HG03135 (cell line): ENCODE measurements at regions not wholly inside any gene's neighbourhood (a gene's known extent, or its start where the extent isn't known, plus 50 kb on each side); places are given as distances from the start of the nearest gene placed in this dataset.

Experiments
- ATAC-seq: cut with Tn5 transposase; IDR thresholded peaks from one replicate; pipeline ENCODE4 v1.9.1; 2021; ENCODE audit warnings: mild to moderate bottlenecking, moderate library complexity; ENCODE audit not compliant: unreplicated experiment

- no peak for ATAC-seq
Observed at GRCh38 chr11:79783833-79784232, 343.0 kb upstream of the TENM4 start.

DNA sequence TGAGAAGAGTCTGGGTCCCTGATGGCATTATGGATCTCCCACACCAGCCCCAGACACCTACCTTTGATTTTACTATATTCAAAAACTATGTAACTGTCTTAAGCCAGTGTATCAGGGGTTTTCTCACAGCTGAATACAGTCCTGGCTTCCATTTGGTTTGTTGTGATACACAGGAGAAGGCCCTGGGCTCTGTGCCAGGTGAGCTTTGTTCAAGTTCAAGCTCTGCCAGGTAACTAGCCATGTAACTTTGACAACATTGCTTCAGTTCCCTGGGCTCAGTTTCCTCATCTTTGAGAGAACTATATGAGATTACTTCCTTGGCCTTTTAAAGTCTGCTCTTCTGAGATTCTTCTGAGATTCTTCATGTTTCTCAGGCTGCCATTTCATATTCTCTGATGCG is 327.5 kb upstream of the TENM4 start:
- no peak for ATAC-seq

DNA sequence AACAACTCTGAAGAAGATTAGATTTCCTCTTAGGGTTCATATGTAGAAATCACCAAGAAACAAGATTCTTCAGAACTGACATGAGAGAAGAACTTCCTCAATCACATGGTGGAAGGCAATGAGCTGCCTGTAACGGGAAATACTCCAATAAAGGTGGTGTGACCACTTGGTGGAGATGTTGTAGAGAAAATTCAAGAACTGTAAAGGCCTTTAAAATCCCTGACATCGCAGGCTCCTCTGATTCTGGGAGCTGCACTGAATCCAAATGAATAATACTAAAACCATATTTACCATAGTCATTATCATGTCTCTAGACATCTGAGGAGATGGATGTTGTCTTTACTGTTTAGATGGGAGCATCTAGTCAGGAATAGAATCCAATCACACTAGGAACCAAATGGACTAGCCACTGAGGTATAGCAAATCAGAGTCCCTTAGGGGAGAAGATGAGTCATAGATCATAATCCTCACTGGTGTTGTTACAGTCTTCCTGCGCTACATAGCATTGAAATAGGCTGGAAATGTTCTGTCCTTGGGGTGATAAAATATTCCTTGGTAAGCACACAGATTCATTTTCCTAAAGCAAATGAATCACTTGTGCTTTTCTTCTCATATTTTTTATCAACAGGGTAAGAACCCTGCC is 321.6 kb upstream of the TENM4 start:
- ATAC-seq = no peak

GRCh38 chr11:79758325-79758724 is 317.5 kb upstream of the TENM4 start:
- no peak for ATAC-seq

GRCh38 chr11:79747406-79747805 is 306.6 kb upstream of the TENM4 start:
- ATAC-seq = no peak

DNA sequence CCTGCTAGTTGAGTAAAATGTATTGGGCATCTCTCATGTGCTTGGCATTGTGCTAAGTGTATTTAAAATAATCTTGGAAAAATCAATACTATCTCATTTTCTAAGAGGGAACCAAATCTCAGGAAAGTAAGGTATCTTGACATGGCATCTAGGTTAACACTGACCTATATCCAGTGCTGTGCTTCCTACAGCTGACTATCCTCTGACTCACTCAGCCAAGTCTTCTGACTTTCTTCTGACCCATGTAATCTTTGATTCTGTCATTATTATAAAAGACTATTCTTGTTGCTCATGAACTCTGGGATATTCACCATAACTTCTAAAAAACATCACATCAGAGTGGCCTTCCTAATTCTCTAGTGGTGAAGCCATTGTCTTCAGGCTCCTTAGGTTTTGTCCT is 304.1 kb upstream of the TENM4 start:
- no peak for ATAC-seq

- no peak for ATAC-seq
Observed at GRCh38 chr11:79742176-79742575, 301.3 kb upstream of the TENM4 start.

- ATAC-seq = no peak
Observed at GRCh38 chr11:79739591-79739990, 298.8 kb upstream of the TENM4 start.

DNA sequence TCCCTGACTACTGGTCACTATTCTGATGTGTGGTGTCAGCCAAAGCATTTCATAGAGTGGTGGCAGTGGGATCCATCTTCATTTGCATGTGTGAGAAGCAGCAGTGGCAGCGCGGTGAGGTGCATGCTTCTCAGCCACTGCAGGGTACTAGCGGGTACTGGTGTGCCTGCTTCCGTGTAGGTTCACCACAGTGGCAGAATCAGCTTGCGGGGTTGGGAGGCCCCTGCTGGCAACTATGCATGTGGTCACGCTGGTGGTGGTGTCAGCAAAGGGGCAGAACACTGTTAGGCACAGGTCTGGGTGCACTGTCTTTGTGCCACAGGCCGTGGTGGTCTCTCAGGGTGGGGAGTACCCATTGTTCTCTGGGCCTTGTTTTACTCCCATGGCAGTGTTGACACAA is 286.4 kb upstream of the TENM4 start:
- ATAC-seq = no peak

DNA sequence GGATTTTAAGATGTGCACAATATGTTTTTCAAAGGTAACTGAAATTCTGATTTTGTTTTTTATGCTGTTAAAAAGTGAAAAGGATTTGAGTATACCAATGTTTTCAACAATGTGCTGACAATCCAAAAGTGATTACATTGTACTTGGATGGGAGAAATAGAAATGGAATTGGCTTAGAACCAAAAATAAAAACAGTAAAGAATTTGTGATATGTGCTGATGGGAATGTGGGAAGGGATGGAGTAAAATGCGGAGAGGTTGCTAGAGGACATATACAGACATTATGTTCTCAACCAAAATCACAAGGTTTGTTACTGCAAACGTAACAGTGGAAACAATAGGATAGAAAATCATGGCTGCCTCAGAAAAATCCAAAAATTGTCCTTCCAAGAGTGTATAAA is 279.3 kb upstream of the TENM4 start:
- no peak for ATAC-seq

DNA sequence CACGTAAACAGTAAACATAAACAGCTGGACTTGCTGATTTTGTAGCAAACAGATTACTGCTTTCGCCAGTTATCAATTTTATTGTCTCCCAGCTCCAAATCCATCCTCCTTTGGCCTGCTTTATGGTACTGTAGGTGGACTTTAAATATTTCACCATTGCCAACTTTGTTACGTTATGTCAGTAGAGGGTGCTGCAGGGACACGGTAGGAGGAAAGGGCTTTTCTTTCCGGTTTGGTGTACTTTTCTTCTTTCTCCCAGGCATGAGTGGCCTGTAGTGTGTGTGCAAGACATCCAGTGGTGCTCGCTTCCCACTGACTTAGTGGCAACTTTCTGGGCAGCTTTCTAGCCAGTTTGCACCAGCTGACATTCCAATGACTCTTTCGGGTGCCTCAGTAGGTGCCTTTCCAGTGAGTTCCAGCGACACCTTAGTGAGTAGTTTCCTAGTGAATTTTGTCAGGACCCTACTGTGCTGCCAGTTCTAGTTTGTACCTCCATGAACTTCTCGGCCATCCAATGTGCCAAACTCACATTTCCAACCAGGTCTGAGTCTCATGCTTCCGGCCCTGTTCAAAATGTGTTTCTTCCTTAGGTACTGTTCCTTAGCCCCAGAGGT is 267.6 kb upstream of the TENM4 start:
- peak; percentile 66 for ATAC-seq

- ATAC-seq = no peak
Observed at GRCh38 chr11:79705648-79706047, 264.8 kb upstream of the TENM4 start.

- no peak for ATAC-seq
Observed at GRCh38 chr11:79702303-79702702, 261.5 kb upstream of the TENM4 start.

DNA sequence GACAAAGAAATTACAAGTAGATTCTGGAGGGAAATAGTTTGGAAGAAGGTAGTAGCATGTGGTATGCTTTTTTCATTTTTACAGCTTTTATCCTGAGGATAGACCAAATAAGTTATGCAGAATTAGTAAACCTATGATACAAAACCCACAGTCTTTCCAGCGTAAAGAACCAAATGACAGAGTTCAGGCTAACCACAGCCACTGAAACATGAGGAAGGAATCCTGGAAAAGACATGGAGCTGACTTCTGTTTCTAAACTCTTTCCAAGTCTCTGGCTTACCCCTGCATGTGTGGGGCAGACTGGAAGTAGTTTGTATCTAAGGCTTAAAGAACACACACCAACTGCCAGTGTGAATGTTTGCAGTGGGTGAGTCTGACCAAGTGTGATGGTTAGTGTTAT is 258.4 kb upstream of the TENM4 start:
- ATAC-seq = no peak

- ATAC-seq = no peak
Observed at GRCh38 chr11:79697905-79698304, 257.1 kb upstream of the TENM4 start.

GRCh38 chr11:79694368-79694767 is 253.5 kb upstream of the TENM4 start:
- no peak for ATAC-seq

- no peak for ATAC-seq
Observed at GRCh38 chr11:79691445-79691844, 250.6 kb upstream of the TENM4 start.

DNA sequence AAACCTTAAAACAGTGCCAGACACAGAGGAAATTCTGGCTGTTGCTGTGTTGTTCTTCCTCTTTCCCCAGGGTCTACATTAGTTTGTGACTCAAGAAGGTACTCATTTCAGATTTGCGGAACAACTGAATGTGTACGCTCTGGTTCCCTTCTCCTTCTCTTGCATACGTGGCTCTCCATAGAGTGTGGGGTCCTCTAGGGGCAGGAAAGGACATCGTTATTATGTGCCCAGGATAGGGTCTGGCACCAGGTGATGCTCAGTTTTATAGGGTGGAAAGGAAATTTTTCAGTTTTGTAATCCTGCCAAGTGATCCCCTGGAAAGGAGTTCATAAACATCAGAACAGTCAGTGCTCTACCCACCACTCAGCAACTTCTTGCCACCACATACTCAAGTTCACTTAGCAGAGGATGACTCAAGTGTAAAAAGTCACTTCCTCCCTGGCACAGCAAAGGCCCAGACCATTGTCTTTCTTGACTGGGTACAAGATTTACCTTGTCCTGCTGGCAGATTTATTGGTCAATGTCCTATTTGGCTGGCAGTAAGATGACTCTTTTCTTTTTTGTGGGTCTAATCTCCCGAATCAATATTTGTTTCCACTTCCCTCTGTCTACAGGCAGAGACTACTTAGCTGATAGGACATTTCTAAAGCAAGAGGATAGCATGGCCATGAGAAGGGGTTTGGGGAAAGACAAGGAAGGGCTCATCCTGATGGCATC is 246.0 kb upstream of the TENM4 start:
- no peak for ATAC-seq

GRCh38 chr11:79683930-79684329 is 243.1 kb upstream of the TENM4 start:
- no peak for ATAC-seq

- ATAC-seq = no peak
Observed at GRCh38 chr11:79678780-79679452, 238.1 kb upstream of the TENM4 start.

- no peak for ATAC-seq
Observed at GRCh38 chr11:79676396-79676795, 235.6 kb upstream of the TENM4 start.

GRCh38 chr11:79675081-79675480 is 234.3 kb upstream of the TENM4 start:
- ATAC-seq = no peak
